ENCODE measurements at regions not wholly inside any gene's neighbourhood (a gene's known extent, or its start where the extent isn't known, plus 50 kb on each side); places are given as distances from the start of the nearest gene placed in this dataset.
"Not testable (repeated sequence)": the region's sequence is repeated elsewhere in the genome, so short reads cannot be mapped to it uniquely, and the experiment has no call there.

- DNase-seq (ENCODE audit: low spot score) = no peak
These were observed 849.9 kb upstream of the SEMA6A start for GRCh38 chr5:117424559-117424958.

GRCh38 chr5:117417501-117417900 is 842.9 kb upstream of the SEMA6A start:
- no peak for DNase-seq (ENCODE audit: low spot score)

- DNase-seq (ENCODE audit: low spot score) = peak; percentile 39
These were observed 840.3 kb upstream of the SEMA6A start for GRCh38 chr5:117414926-117415325.

- DNase-seq (ENCODE audit: low spot score) = no peak
These were observed 837.1 kb upstream of the SEMA6A start for GRCh38 chr5:117411701-117412100.

GRCh38 chr5:117405197-117405596 is 830.6 kb upstream of the SEMA6A start:
- DNase-seq (ENCODE audit: low spot score) = no peak

- no peak for DNase-seq (ENCODE audit: low spot score)
These were observed 820.0 kb upstream of the SEMA6A start for GRCh38 chr5:117394506-117395157.

- no peak for DNase-seq (ENCODE audit: low spot score)
These were observed 818.5 kb upstream of the SEMA6A start for GRCh38 chr5:117393125-117393524.

- DNase-seq (ENCODE audit: low spot score) = no peak
These were observed 805.7 kb upstream of the SEMA6A start for GRCh38 chr5:117380316-117380715.

GRCh38 chr5:117379521-117379920 is 804.9 kb upstream of the SEMA6A start:
- DNase-seq (ENCODE audit: low spot score) = no peak

- no peak for DNase-seq (ENCODE audit: low spot score)
These were observed 802.1 kb upstream of the SEMA6A start for GRCh38 chr5:117376748-117377147.

- DNase-seq (ENCODE audit: low spot score) = no peak
These were observed 785.3 kb upstream of the SEMA6A start for GRCh38 chr5:117359895-117360294.

- DNase-seq (ENCODE audit: low spot score) = no peak
These were observed 783.3 kb upstream of the SEMA6A start for GRCh38 chr5:117357886-117358285.

- no peak for DNase-seq (ENCODE audit: low spot score)
These were observed 772.7 kb upstream of the SEMA6A start for GRCh38 chr5:117347280-117347679.

- DNase-seq (ENCODE audit: low spot score) = not testable (repeated sequence)
These were observed 769.1 kb upstream of the SEMA6A start for GRCh38 chr5:117343726-117344125.

- DNase-seq (ENCODE audit: low spot score) = no peak
These were observed 762.6 kb upstream of the SEMA6A start for GRCh38 chr5:117337064-117337749.

GRCh38 chr5:117336208-117336607 is 761.6 kb upstream of the SEMA6A start:
- DNase-seq (ENCODE audit: low spot score) = no peak

- DNase-seq (ENCODE audit: low spot score) = no peak
These were observed 758.4 kb upstream of the SEMA6A start for GRCh38 chr5:117333011-117333410.

GRCh38 chr5:117332341-117332740 is 757.7 kb upstream of the SEMA6A start:
- no peak for DNase-seq (ENCODE audit: low spot score)

GRCh38 chr5:117327511-117327910 is 752.9 kb upstream of the SEMA6A start:
- no peak for DNase-seq (ENCODE audit: low spot score)

- DNase-seq (ENCODE audit: low spot score) = no peak
These were observed 752.4 kb upstream of the SEMA6A start for GRCh38 chr5:117326997-117327396.

- peak; percentile 27 for DNase-seq (ENCODE audit: low spot score)
These were observed 743.9 kb upstream of the SEMA6A start for GRCh38 chr5:117318528-117318927.

GRCh38 chr5:117315170-117315569 is 740.5 kb upstream of the SEMA6A start:
- no peak for DNase-seq (ENCODE audit: low spot score)

GRCh38 chr5:117304512-117305107 is 730.0 kb upstream of the SEMA6A start:
- DNase-seq (ENCODE audit: low spot score) = not testable (repeated sequence)

Data from RKO (cell line).